HG03103 (cell line): ENCODE measurements at regions not wholly inside any gene's neighbourhood (a gene's known extent, or its start where the extent isn't known, plus 50 kb on each side); places are given as distances from the start of the nearest gene placed in this dataset.

ENCODE experiments used
- ATAC-seq: cut with Tn5 transposase; IDR thresholded peaks from one replicate; pipeline ENCODE4 v1.9.1; 2021; ENCODE audit warnings: low read depth; ENCODE audit not compliant: unreplicated experiment

DNA sequence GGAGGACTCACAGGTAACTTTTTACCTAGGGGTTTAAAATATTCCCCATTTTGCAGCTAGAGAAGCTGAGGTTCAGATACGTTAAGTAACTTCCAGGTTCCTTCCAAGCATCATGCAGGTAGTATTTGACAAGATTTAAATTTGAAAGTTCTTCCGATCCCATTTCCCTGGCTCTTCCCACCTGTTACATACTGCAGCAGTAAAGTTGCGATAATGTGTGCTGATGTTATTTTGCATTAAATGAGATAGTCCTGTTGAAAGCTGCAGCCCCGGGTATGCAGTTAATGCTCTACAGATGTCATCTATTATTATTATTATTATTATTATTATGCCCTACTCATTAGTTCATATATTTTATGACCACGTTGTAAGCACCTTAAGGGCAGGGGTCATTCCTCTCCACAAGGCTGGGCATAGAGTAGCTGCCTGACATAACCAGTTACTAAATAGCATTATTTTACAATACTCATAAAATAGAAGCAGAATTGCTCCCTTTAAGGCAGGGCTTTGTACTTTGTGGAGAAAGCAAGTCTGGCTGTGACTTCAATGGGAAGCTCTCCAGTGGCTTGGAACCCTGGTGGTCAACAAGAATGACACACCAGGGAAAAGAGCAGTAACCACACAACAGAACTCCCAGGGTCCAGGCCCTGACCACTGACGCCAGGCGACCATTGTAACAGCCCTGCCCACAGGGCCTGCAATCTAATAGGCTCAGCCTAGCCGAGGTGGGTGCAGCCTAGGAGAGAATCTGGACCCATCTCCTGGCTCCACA is 90.8 kb upstream of the CALM2 start:
- no peak for ATAC-seq

DNA sequence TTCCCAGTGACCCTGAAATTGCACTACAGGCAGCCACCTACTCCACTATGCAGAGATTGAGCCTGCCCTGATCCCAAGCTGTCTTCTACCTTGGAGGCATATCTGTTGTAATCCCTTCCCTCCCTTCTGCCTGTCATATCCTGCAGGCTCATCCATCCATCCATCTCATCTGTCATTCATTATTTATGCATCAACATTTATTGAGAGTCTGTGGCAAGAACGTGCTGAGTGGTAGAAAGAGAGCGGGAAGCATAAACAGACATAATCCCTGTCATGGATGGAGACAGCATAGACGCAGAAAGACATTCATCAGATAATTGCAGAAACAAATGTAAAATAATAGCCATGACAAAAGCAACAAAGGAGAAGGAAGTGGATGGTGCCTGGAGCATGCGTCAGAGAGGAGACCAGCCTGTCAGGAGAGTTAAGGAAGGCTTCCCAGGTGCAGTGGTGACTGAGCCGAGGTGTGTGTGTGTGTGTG is 89.5 kb upstream of the CALM2 start:
- no peak for ATAC-seq

DNA sequence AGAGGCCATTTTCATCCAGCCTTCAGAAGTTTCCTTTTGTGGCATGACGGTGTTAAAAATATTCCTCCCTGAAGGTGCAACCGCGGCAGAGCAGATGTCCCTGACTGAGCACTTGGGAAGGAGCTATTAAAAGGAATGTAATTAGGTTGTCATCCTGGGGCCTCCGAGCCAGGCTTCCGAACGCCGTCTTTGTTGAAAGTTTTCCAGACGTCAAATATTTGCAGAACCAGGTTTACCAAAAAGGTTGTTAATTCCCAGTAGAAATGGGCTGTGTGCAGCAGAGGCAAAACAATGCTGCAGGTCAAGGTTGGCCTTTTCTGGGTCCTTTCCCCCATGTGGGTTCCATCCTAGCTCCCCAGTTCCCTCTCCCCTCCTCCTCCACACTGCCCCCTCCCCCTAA is 88.8 kb upstream of the CALM2 start:
- no peak for ATAC-seq

DNA sequence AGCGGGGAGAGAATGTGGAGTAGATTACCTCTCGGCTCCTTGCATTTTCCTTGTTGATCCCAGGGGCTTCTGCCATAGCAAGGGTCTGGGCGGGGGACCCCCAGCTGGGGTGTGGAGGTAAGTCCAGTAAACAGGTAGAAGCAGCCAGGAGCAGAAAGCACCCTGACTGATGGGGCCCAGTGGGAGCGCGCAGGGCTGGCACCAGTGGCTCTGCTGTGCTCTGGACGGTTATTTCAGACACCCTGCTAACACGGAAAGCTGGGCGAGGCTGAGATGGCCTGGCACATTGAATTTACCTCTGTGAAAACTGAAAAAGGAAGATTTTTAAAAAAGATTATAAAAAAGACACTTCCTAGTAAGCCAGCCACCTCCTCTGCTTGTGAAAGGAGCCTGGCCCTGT is 88.4 kb upstream of the CALM2 start:
- no peak for ATAC-seq

DNA sequence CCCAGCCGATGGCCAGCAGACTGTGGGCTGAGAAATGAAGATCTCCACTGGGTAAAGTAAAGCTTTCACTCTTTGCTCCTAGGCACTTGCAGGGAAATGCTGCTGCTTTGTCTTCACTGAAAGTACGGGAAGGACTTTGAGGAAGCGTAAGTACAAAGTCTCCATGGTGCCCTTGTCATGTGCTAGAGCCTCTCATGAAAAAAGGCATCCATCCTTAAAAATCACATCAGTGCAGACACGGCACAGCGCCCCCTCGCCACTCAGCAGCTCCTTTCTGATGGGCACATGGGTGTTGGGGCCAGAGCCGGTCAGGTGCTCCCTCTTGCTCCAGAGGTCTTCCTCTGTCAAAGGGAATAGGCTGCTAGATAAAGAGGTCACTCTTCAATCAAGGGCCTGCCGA is 87.8 kb upstream of the CALM2 start:
- ATAC-seq: no peak

DNA sequence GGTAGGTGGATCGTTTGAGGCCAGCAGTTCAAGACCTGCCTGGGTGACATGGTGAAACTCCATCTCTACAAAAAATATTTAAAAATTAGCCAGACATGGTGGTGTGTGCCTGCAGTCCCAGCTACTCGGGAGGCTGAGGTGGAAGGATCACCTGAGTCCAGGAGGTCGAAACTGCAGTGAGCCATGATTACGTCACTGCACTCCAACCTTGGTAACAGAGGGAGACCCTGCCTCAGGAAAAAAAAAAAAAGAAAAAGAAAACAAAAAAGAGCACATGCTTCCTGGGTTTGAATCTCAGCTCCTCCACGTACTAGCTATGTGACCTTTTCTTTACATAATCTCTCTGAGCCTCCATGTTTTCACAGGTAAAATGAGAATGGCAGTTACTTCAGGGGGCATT is 86.3 kb upstream of the CALM2 start:
- ATAC-seq: no peak

DNA sequence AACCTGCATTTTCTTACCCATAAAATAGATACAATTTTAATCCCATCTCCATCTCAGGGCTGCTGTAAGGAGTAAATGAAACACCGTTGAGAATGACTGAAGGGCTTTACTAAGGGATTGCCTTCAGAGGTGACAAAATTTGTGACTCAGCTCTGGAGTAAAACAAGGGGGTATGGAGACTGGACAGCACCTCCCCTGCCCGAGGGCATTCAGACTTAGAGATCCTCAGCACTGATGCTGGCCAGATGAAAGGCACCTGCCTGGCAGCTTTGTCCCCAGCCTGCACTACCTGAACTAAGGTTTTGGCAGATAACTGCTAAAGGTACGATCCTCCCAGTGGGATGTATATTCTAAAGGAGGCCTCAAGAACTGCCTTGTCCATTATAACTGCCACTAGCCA is 84.7 kb upstream of the CALM2 start:
- no peak for ATAC-seq

DNA sequence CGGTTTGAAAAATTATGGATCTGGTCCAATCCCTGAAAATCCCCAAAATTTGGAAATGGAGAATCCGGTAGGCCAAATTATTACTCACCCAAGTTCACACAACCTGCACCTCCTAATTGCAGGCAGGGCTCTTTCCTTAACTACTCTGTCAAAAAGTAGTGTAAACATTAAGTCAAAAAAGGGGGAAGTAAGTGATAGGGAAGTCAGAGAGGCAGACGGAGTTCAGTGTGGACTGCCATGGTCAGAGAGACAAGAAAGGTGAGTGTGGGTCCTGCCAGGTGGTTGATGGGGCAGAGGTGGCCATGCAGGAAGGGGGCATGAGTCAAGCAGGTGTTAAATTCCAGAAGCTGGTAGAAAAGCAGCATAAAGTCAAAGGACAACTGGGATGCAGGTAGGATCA is 83.5 kb upstream of the CALM2 start:
- ATAC-seq: no peak

DNA sequence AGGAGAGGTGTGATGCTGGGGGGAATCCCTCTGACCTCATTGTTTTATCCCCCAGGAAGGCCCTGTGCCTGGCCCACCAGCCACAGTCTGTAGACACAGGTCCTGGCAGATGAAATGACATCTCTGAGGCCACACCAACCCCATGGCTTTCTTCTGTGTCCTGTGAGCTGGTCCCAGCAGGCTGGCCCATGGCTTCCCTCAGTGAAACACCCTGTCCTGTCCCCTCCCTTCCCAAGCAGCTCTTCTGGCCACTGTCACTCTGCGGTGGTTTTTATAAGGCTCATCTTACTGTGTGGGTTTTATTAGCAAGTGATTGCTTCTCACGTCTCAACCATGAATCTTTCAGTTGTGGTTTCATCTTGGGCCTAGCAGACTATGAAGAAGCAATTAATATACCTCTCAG is 81.6 kb upstream of the CALM2 start:
- ATAC-seq: no peak

DNA sequence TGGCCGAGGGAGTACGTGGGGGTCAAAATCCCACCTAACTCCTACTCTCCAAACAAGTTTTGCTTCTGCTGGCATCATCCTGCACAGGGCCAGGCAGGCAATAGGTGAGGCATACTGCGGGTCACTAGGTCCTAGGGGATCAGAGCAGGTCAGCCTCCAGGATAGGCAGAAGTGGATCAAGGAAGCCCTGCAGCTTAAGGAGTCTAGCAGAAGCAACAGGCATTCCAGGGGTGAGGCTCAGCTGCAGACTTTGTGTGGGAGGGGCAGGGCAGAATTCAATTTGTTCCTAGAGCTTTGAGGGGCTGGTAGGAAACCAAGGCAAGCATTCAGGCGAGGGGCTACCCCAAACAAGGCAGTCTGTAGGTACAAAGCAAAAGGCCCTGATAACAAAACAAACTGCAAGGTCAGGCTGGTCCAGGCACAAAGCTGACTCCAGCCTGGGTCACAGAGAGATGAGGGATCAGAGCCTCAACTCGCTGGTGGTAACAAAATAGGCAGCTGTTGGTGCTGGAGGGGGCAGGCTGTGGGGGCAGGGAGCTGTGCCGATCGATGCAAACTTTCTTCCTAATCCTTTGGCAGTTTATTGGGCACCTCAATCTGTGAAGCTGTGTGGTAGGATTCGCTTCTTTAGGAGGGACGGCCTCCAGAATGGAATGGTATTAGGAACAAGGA is 80.2 kb upstream of the CALM2 start:
- no peak for ATAC-seq

DNA sequence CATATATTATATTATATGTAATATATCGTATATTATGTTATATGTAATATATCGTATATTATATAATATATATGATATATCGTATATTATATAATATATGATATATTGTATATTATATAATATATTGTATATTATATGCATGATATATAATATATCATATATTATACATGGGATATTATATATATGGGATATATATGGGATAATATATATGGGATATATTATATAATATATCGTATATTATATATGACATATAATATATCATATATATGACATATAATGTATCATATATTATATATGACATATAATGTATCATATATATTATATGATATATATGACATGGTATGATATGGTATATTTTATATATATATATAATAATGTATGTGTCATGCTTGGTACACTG is 79.5 kb upstream of the CALM2 start:
- ATAC-seq: no peak

DNA sequence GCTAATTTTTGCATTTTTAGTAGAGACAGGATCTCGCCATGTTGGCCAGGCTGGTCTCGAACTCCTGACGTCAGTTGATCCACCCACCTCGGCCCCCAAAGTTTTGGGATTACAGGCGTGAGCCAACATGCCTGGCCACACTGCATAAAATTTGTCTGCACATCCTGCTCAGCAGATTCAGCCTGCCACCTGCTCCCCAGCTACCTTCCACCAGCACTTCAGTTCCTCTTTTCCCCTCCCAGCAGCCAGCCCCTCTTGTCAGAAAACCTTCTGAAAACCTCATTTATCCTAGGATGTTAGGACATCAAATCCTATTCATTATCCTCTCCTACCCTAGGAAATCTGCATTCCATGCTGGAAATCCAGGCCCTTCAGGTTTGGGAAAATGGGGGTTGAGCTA is 78.2 kb upstream of the CALM2 start:
- no peak for ATAC-seq

DNA sequence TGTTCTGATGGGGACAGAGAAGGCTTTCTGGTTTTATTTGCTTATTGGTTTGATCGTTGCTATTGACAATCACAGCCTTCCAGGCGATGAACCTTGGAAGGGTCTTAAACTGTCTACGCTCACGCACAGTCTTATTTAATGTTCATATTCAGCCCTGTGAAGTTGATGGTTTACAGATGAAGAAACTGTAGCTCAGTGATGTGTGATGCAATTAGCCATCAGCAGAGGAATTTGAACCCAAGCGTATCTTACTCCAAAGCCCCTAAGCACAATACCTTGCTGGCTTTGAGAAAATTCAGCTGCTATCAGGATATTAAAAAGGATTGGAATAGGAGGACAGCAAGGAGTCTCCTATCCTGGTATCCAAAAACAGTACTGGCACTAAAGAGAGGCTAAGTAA is 77.1 kb upstream of the CALM2 start:
- ATAC-seq: no peak

DNA sequence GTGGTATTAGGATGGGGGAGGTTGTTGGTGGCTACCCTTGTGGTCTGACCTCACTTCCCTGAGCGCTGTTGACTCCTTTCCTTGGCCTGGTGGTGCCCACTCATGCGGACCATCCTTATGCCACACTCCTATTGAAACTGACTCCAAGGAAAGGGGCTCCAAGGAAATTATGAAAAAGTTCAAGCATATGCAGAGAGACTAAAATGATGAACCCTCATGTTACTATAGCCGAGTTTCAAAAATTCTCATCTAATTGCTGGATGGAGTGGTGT is 75.0 kb upstream of the CALM2 start:
- no peak for ATAC-seq

DNA sequence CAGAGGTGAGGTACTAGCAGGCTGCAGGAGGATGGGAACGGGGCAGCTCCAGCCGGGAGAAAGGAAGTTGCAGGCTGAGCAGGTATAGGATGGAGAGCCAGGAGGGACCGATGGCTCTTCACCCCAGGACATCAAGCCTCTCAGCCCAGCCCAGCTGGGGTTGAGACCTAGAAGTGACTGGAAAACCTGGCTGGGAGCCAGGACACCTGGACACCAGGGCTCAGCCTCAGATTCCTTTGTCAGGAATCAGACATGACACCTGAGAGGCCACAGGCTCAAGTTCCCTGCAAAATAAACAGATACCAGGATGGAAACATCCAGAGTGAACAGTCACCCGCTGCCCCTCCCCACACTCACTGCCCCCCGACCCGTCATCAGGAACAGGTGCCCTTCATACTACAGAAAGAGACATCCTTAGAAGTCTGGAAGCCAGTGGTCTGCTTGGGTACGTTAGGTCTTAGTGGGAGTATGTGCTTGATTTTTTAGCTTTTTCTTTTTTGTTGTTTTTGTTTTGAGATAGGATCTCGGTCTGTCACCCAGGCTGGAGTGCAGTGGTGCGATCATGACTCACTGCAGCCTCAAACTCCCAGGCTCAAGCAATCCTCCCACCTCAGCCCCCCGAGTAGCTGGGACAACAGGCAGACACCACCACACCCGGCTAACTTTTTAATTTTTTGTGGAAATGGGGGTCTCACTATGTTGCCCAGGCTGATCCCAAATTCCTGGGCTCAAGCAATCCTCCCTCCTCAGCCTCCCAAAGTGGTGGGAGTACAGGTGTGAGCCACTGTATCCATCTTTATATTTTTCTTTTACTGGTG is 74.5 kb upstream of the CALM2 start:
- ATAC-seq: no peak

DNA sequence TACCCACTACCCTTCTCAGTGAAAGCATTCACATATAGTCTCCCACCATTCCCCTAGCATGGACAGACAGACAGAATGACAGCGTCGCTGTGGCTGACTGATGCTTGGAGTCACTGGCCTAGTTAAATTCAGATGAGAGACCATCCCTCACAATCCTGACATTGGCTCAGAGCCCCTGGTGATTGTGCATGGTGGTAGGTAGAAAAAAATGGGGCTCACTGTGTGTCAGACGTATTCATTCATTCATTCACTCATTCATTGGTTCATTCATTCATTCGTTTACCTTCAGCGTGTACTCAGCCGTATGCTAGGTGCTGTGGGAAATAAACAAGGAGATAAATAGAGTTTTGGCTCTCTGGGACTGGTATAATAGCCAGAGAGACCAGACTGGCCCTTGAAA is 73.6 kb upstream of the CALM2 start:
- ATAC-seq: no peak

DNA sequence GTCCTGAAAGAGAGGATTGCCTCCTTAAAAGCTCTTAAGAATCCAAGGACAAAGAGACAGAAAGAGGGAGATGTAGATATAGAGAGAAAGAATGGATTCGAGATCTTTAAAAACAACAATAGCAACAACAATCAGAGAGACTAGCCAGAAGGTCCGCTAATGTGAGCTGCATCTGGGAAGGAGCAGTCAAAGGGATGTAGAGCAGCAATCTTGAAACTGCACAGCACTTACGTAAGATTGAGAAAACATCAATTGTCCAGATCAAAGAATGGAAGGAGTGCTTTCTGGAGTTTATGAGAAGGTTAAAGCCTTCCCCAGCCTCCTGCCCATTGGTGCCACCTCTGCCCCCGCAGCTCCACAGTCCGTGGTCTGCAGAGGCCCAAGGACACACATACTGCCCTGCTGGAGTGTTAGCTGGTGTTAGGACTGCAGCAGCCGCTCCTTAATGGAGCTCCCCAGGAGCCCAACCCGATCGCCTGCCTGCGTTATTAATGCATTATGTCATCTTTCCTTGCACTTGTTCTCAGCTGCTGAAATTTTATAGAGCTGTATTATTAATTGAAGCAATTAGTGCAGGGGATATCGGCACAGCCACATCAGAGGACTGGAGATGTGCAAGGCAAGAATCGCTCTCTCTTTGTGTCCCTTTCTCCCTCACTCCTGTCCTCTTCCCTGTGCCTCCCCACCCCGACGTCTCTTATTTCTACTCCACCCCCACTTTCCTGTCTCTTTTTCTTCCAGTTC is 73.0 kb upstream of the CALM2 start:
- ATAC-seq: no peak

DNA sequence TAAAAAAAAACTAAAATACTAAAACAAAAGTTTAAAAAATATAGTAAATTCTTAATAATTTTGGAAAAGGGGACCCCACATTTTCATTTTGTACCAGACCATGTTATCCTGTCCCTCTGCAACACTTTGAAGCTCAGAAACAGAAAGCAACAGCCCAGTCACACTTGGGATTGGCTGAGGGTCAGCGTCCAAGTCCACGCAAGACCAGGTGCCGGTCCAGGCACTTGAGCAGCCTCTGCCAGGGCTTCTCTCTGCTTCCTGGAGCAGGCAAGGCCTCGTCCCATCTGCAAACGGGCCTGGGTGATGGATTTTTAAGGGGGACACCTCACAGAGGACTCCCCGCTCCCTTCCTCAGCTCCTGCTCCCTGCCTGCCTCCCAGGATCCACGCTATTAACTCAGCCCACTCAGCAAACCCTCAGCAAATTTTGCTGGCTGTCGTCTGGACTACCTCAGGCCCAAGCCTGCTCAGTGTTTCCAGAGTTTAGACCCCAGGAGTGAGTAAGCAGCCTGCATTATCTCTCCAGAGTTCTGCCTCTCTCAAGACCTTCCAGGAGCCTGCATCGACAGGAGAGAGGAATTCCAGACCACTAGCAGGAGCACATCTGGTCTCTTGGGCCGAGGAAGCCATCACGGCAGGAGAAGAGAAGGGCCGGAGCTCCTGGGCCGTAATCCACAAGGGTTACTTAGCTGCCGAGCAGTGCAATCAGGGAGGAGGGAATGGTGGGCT is 67.4 kb upstream of the CALM2 start:
- ATAC-seq: no peak

DNA sequence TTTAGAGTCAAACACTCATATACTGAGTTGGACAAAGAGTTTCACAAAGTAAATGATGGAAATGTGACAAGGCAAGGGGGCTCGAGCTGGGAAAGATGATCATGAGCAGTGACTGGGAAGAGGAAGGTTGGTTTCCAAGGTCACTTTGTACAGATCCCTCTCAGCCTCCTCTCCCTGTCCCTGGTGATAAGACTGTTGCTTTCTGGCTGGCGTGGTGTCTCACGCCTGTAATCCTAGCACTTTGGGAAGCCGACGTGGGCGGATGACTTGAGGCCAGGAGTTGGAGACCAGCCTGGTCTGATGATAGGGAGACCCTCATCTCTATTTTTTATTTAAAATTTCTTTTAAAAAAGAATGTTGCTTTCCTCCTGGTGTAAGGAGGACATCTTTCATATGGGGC is 65.4 kb upstream of the CALM2 start:
- no peak for ATAC-seq
